ACHN (cell line): ENCODE measurements at regions not wholly inside any gene's neighbourhood (a gene's known extent, or its start where the extent isn't known, plus 50 kb on each side); places are given as distances from the start of the nearest gene placed in this dataset.
"Not testable (repeated sequence)": the region's sequence is repeated elsewhere in the genome, so short reads cannot be mapped to it uniquely, and the experiment has no call there.

Source experiments
- DNase-seq: peaks from one replicate; pipeline ENCODE4 v3.0.0-alpha.2; 2015
- in situ Hi-C: cut with HindIII; loops from 2 replicates; pipeline ENCODE4 v1.10.0; 2017; ENCODE audit warnings: low sequenced_read_pairs, low pct_ligation_motif_present, low pct_unique_long_range_greater_than_20kb

DNA sequence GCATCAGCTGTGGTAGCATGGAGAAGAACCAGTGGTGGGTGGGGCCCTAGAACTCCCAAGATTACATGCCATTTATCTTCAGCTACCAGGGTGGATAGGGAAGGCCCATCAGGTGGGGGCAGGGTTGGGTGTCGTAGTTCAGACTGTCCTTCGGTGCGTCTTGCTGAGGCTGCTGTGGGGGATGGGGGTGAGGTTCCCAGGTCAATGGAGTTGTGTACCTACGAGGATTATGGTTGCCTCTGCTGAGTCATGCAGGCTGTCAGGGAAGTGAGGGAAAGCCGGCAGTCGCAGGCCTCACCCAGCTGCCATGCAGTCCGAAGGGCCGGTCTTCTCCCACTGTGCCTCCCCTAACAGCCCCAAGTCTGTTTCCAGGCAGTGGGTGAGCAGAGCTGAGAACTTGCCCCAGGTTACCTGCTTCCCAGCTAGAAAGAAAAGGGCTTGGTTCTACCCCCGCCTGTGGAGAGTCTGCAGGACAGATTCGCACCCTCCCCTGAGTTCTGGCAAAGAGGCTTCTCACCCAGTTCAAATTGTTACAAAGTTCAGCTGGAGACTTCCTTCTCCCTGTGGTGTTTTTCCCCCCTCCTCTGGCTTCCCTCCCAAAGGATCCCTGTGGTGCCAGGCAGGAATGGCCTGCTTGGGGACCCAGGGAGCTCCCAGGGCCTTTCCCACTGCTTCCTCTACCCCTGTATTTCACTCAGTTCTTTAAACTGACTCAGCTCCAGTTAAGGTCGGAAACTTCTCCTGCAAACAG is 342.7 kb downstream of the KLF13 start:
- in situ Hi-C loops, DNase-seq: not testable (repeated sequence)

DNA sequence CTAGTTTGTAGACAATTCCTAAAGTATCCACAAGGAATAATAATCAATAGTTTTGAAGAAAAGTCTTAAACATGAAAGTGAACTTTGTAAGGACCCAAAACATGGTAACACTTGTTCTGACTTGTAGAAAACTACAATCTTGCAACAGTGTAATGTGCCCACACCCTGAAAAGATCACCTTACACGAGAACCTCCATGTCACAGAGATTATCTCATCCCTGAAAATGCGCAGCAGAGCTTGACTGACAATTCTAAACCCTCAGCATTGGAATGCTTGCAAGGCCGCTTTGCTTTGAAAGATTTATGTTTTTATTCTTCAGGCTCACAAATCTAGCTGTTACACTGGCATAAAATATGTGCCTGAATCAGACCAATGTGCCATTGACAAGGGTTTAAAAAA is 346.6 kb downstream of the KLF13 start:
- in situ Hi-C loops, DNase-seq: not testable (repeated sequence)

GRCh38 chr15:31681529-31682259 is 348.6 kb upstream of the CHRNA7 start:
- DNase-seq, in situ Hi-C loops: not testable (repeated sequence)

- in situ Hi-C loops, DNase-seq: not testable (repeated sequence)
Measured at GRCh38 chr15:31687088-31687487, 343.2 kb upstream of the CHRNA7 start.

DNA sequence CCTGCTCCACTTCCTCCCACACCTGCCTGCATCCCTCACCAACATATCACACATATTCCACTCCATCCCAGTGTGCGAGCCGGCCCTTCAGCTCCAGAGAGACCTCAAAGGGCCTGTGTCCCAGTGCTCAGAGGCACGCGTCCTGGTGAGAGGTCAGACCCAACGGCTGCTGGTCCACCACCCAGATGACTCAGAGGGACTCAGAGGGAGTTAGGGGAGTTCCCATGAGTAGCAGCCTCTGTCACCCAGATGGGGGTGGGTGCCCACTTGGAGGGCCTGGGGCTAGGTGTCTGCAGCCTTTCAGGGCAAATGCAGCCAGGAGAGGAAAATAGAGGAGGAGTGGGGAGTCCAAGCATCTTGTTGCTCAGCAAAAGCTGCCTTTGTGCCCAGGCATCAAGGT is 333.8 kb upstream of the CHRNA7 start:
- in situ Hi-C loops, DNase-seq: not testable (repeated sequence)

GRCh38 chr15:31705076-31705678 is 325.1 kb upstream of the CHRNA7 start:
- in situ Hi-C loops: not testable (repeated sequence)

GRCh38 chr15:31707944-31708702 is 322.2 kb upstream of the CHRNA7 start:
- in situ Hi-C loops, DNase-seq: not testable (repeated sequence)

More at GRCh38 chr15:31705076-31705678, 325.1 kb upstream of the CHRNA7 start:
- DNase-seq: not testable (repeated sequence)

- in situ Hi-C loops, DNase-seq: not testable (repeated sequence)
Measured at GRCh38 chr15:31708703-31709327, 321.5 kb upstream of the CHRNA7 start.

DNA sequence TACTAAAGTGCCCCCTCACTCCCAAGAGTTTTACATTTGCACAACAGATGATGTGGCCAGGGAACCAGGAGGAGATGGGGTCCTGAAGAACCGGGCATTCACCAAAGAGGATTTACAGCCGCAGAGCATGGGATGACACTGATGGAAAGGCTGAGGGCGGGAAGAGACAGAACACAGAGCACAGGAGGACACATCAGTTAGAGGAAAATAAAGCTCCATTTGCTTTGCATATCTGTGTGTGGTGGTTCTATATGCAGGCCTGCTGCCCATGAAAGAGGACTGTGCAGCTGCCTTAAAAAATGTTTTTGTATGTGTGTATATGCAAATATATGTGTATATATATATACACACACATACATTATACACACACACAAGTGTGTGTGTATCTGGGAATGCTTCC is 320.8 kb upstream of the CHRNA7 start:
- DNase-seq, in situ Hi-C loops: not testable (repeated sequence)

DNA sequence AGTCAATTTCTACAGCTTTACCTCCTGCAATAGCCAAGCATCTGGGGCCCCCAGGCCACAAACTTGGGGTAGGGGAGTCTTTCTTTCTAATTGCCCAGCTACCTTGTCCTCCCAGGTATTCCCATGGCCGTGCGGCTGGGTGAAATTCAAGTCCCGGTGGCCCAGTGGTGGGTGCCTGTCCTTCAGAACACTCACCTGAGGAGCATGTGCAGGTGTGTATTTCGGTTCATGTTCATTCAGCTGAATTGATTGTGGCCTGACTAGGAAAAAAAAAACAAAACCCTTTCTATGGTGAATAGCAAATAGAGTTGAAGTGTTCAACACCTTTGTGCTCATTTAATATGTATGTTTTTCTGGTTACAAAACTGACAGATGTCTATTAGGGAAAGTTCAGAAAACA is 319.5 kb upstream of the CHRNA7 start:
- DNase-seq, in situ Hi-C loops: not testable (repeated sequence)

- in situ Hi-C loops, DNase-seq: not testable (repeated sequence)
Measured at GRCh38 chr15:31715208-31715607, 315.1 kb upstream of the CHRNA7 start.

DNA sequence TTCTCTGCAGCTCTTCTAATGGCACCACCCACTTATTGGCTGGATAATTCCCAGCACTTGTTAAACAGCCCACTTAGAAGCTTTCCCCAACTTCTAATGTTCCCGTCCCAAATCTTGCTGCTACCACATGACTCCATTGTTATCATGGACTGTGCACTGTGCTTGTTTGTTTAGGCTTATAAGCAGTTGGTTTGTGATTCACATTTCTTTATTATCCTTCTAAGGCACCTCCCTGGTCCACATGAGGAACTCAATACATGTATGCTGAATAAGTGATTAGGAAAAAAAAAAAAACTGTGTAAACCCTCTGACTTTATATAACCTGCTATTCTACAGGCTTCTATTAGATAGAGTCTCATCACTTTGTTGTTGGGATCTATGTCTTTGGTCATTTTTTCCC is 311.7 kb upstream of the CHRNA7 start:
- DNase-seq, in situ Hi-C loops: not testable (repeated sequence)

GRCh38 chr15:31719396-31720022 is 310.8 kb upstream of the CHRNA7 start:
- DNase-seq, in situ Hi-C loops: not testable (repeated sequence)

- DNase-seq, in situ Hi-C loops: not testable (repeated sequence)
Measured at GRCh38 chr15:31723019-31723418, 307.3 kb upstream of the CHRNA7 start.

DNA sequence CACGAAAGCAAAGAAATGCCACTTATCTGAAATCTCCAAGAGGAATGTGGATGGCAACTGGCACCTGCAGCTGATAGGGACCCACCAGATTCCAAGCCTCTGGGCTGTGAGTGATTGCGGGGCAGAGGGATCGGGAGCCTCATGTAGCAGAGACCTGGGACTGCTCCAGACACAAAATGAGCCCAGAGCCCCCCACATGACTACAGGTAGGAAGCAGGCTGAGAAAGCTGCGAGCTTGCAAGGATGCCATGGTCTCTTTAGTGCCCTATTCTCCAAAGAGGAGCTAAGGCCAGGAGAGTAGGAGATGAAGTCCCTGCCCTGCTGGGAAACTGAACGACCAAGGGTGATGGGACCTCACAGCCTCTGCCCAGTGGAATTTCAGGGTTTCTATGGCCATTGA is 305.4 kb upstream of the CHRNA7 start:
- DNase-seq, in situ Hi-C loops: not testable (repeated sequence)

- in situ Hi-C loops, DNase-seq: not testable (repeated sequence)
Measured at GRCh38 chr15:31725619-31726018, 304.7 kb upstream of the CHRNA7 start.

DNA sequence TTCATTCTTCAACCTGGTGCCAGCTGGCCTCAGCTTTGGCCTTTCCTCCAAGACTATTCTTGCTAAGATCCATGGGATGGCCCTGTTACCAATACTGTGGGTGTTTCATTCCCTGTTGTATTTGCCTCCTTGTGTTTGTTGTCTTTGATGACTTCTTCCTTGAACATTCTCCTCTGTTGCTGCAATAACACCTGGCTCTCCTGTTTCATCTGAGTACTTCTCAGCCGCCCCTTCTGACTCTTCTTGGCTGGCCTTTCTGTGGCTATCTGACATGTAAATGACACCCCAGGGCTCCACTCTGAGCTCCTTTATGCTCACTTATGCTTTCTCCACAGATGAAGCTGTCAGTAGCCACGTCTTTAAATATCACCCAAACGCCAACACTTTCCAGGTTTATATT is 302.7 kb upstream of the CHRNA7 start:
- in situ Hi-C loops: no loop called here
- no peak for DNase-seq

DNA sequence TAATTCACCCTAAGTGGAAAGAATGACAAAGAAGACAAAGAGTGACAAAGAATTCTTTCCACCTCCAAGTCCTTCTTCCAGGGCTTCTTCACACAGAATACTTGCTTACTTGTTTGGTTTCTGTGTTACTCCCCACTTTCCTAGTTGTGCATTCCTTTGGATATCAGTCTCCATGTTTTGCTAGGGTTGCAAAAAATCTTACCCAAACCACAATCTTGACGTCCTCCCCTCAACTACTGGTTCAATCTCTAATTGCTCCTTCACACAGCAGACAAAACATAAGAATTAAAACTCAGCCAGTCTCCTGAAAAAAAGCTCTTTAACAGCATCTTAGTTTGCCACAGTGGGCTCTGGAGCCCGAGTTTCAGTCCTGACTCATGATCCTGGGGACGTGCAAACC is 297.6 kb upstream of the CHRNA7 start:
- in situ Hi-C loops: no loop called here

More for the DNA sequence above, 297.6 kb upstream of the CHRNA7 start:
- DNase-seq: no peak
